Hematopoietic multipotent progenitor cell (in vitro differentiated cells): ENCODE measurements at regions not wholly inside any gene's neighbourhood (a gene's known extent, or its start where the extent isn't known, plus 50 kb on each side); places are given as distances from the start of the nearest gene placed in this dataset.

ENCODE experiments used
- DNase-seq, 3 donors: peaks; one replicate each; pipeline ENCODE4 v3.0.0-alpha.2; 2011 to 2015; ENCODE audit warnings: low read depth in 2 of 3, low spot score in 2 of 3

DNA sequence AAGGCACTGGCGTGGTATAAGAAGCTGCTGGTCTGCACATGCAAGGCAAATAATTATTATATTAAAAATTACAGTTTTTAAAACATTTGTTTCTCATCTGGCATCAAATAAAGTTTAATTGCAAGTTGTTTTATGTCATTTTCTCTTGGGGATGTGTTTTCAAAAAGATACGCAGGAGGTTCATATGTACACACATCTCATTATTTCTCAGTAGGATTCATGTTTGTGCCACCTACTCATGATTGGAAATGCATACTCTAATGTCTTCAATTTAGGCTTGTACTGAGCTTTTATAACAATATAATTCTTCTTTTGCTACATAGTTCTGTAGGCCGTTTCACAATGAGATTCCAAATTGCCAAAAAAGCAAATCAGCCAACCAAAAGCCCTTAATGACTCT lies 244.2 kb upstream of the MEF2C start:
- DNase-seq: no peak

DNA sequence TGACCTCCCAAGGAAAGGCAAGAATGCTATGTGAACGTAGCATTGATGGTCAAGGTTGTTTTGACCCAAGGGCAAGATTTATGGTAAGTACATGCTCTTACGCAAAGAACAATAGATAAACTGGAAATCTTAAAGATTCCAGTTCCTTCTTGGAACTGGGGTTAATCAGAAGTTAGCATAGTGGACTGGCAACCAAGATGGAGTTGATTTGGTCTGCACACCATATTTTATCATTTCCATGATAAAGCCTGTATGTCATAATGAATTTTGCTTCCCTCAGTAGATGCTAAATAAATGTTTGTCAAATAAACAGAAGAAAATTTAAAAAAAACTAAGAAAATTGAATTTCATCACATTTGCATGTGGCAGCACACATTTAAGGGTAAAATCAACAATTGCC lies 242.4 kb upstream of the MEF2C start:
- no peak for DNase-seq

DNA sequence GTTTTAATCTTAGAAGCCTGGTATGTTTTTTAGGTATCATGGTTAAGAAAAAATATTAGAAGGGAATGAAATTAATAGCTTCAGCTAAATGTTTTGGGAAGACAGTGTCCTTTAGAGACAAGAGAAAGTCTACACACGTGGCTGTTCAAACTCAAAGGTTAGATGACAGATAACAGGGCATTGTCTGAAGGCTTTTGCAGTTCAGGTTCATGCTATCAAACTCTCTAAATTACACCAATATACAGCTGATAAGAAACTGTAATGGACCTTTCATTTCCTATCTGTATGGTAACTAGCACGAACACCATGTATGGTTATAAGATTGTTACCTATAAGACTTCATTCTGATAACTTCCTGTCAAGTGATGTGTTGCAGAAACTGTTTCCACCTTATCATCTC lies 240.6 kb upstream of the MEF2C start:
- DNase-seq: no peak

GRCh38 chr5:89120719-89121118 lies 237.7 kb upstream of the MEF2C start:
- DNase-seq: no peak

GRCh38 chr5:89117124-89117644 lies 234.2 kb upstream of the MEF2C start:
- peak in 2 of 3 donors; percentile 34 to 77 for DNase-seq

- DNase-seq: no peak
Measured at GRCh38 chr5:89110916-89111646, 228.1 kb upstream of the MEF2C start.

GRCh38 chr5:89106480-89106879 lies 223.5 kb upstream of the MEF2C start:
- DNase-seq: no peak

DNA sequence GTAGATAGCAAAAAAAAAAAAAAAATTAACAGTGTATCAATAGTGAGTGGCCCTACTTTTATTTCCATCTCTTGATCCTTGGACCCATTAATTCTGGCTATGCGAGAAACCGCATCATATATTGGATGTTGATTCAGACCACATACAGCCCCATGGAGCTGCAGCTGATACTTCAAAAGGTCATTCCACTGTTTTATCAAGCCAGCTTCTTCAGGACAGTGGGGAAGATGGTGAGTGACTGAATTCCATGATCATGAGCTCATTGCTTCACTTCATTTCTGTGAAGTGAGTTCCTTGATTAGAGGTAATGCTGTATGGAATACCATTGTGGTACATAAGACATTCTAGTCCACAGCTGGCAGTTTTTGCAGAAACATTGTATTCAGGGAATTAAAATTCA lies 222.9 kb upstream of the MEF2C start:
- no peak for DNase-seq

DNA sequence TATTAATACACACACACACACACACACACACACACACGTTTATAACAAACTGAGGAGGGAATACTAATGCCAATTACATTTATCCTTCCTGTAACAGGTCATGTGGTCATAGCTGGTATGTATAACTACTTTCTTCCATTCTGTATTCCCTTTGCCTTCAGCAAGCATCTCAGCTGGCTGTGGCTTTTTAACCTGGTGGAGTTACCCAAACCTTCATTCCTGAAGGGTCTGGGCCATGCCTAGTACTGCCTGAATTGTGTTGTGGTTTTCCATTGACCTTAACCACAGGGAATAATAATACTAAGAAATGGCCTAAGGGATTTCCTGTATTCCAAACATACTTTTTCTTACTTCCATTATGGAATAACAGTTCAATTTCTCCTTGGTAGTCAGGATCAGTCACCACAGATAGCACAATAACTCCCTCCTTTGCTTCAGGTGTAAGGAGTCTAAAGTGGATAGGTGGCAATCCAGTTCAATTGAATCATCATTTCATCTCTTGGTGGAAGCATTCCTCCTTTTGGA lies 222.2 kb upstream of the MEF2C start:
- DNase-seq: no peak

DNA sequence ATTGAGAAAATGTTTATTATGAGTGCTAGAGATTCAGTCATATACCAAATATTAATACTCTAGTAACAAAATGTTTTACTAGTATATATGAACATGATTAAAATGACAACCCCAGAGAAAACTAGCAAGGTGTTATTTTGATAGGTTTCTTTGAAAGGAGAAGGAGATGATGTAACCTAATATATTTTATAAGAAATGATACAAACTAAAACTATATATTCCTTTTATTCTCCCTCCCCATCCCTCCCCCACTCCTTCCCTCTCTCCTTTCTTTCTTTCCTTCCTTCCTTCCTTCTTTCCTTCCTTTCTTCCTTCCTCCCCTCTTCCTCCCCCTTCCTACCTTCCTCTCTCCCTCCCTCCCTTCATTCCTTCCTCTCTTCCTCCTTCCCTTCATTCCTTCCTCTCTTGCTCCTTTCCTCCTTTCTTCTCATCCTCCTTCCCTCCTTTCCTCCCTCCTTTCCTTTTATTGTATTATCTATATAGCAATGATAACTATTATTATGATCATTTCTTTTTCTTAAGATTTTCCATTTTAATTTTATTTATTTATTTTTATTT lies 215.3 kb upstream of the MEF2C start:
- no peak for DNase-seq

DNA sequence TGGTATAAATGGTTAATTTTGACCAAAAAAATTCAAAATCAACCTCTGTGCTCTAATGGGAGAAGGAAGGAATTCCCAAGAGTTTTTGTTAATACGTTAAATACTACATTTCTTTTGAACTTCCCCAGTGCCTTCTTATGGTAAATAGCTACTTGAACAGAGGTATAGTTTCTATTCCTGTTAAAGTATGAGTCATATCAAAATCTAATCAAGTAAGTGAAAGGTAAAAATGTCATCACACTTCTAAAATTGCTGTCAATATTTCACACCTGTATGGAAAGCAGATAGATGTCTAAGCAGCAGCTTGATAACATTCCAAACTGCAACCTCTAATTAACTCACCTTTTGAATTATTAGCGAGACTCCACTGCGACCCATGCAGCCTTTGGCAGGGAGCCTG lies 214.1 kb upstream of the MEF2C start:
- DNase-seq: no peak

- no peak for DNase-seq
Measured at GRCh38 chr5:89095341-89095740, 212.4 kb upstream of the MEF2C start.

GRCh38 chr5:89090037-89090436 lies 207.1 kb upstream of the MEF2C start:
- no peak for DNase-seq

DNA sequence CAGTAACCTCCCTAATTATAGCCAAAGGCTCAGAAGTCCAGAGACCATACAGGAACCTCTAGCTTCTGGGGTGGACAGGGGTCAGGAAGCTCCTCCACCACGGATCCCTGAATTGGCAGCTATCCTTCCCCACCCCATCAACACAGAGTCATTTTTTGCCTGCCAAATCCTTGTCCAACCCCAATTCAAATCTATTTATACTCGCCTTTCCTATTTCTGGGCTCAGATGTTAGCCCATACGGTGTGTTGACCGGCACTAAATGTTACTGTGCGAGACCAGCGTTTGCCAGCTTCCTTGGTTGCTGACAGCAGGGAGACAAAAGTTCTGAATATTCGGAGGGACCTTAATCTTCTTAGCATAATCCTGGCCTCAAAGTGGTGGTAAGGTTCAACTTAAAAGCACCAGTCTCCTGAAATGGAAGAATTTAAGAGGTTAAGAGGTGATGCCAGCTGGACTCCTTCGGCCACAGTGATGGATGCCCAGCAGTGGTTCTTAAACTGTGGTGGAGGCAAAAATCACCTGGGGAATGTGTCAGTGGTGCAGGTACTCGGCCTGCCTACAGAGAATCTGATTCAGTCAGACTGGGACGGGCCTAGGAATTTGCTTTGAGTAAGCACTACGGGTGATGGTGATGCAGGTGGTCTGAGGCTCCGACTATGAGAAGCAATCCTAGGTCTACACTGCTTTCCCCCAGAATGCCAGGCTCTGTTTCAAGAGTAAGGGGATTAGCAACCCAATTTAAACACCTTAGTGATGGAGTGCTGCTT lies 204.8 kb upstream of the MEF2C start:
- DNase-seq: no peak

GRCh38 chr5:89087128-89087527 lies 204.1 kb upstream of the MEF2C start:
- DNase-seq: no peak

DNA sequence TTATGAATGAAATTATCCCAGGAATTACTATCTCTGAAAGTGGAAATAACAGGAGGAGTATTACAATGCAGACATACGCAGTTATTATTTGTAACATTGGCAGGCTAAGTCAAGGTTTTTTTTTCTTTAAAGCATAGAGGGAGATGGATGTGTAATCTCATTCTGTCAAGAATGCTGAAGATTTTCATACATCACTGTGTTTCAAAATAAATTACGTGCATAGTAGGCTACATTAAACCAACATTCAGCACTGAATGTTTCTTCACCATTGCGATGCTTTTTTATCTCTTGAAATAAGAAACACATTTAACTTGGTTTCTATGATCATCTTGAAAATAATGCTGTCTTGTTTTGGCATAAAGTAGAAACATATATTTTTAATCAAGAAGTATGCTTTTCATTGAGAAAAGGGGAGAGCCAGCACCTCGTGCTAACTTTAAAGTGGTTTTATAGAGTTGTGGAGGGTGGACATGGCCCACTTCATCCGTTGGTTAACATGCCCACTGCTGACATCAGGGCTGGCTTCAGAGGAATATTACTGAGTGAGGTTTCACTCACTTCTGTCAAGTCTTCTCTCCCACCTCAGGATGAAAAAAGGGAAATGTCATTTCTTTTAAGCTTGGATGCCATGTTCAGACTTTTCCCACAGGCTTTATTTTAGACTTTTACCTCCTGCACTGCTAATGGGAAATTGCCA lies 203.6 kb upstream of the MEF2C start:
- DNase-seq: no peak

- no peak for DNase-seq
Measured at GRCh38 chr5:89083791-89084190, 200.8 kb upstream of the MEF2C start.

DNA sequence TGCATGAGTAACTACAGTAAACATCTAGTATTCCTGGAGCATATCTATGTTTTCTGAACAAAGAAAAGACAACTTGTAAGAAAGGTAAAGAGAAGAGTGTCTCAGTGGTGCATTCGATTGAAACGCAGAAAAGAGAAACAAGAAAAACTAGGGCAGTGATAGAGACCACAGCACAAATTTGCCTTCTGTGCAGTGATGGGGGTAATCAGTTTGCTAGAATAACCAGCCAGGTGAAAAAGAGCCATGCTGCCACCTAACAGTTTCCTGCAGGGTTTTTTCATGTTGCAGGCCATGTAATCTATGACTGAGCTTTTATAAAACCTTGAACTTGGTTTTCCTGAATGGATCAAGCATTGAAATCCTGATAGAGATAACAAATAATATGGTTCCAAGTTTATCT lies 198.4 kb upstream of the MEF2C start:
- DNase-seq: no peak

GRCh38 chr5:89080467-89081116 lies 197.6 kb upstream of the MEF2C start:
- no peak for DNase-seq
